Cardiac muscle cell (in vitro differentiated cells and primary cell): ENCODE measurements at regions not wholly inside any gene's neighbourhood (a gene's known extent, or its start where the extent isn't known, plus 50 kb on each side); places are given as distances from the start of the nearest gene placed in this dataset.
"Not testable (repeated sequence)": the region's sequence is repeated elsewhere in the genome, so short reads cannot be mapped to it uniquely, and the experiment has no call there.

Experiments used
- DNase-seq, 2 donors: peaks; one replicate each; pipeline versions ENCODE4 v3.0.0 to v3.0.0-alpha.2; 2010 to 2017; ENCODE audit warnings: low read depth in 1 of 2, low spot score in 1 of 2
- H3K27ac ChIP-seq: fragments of 200-600 bp; sonication (generic); 2 replicates; pipeline ENCODE4 v1.5.1; 2016
- H3K27me3 ChIP-seq: fragments of 200-600 bp; sonication (generic); 2 replicates; pipeline ENCODE4 v1.6.0; 2016; ENCODE audit warnings: control low read depth
- H3K36me3 ChIP-seq: fragments of 200-600 bp; sonication (generic); 2 replicates; pipeline ENCODE4 v1.5.1; 2016; ENCODE audit warnings: control low read depth
- H3K4me1 ChIP-seq: fragments of 200-600 bp; sonication (generic); 2 replicates; pipeline ENCODE4 v1.8.1; 2017; ENCODE audit warnings: low read depth, mild to moderate bottlenecking, mixed run types
- H3K4me3 ChIP-seq: fragments of 200-600 bp; sonication (generic); 2 replicates; pipeline ENCODE4 v1.5.1; 2016; ENCODE audit warnings: mild to moderate bottlenecking
- H3K9me3 ChIP-seq: fragments of 200-600 bp; sonication (generic); 2 replicates; pipeline ENCODE4 v1.5.1; 2017; ENCODE audit warnings: low read depth, mild to moderate bottlenecking, control low read depth
- CTCF ChIP-seq: IDR thresholded peaks from 2 replicates; pipeline ENCODE4 v1.5.1; 2012; ENCODE audit warnings: low read depth, mild to moderate bottlenecking, low read length

GRCh38 chr7:102721-103120 is 89.7 kb upstream of the FAM20C start:
- no peak for DNase-seq
- Histone ChIP-seq H3K36me3 (no peaks in the 10 kb centered on the region), H3K4me1 (no peaks in the 10 kb centered on the region), H3K27ac (no peak overlapping the region), H3K9me3 (no peaks in the 10 kb centered on the region), H3K4me3 (no peak overlapping the region), H3K27me3 (no peaks in the 10 kb centered on the region)
- TF ChIP-seq CTCF, result no peak

GRCh38 chr7:103981-104380 is 88.4 kb upstream of the FAM20C start:
- H3K27ac ChIP-seq, H3K36me3 ChIP-seq, H3K9me3 ChIP-seq, H3K4me1 ChIP-seq, H3K4me3 ChIP-seq, DNase-seq, H3K27me3 ChIP-seq: not testable (repeated sequence)

DNA sequence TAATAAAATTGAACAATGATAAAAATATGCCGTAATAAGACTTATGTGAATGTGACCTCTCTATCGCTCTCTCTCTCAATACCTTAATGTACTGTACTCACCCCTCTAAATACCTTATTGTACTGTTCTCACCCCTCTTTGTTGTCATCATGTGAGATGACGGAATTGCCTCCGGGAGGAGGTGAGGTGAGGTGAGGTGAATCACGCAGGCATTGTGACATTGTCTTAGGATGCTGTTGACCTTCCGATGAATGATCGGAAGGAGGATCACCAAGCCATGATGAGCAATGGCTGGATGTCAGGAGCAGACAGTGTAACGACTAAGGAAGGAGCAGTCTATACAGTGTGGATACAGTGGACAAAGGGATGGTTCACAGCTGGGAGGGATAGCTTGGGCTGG is 87.4 kb upstream of the FAM20C start:
- no peak for DNase-seq
- no peak overlapping the region for H3K27ac ChIP-seq
- H3K4me1 ChIP-seq, result no peaks in the 10 kb centered on the region
- H3K27me3 ChIP-seq, result no peaks in the 10 kb centered on the region
- no peaks in the 10 kb centered on the region for H3K36me3 ChIP-seq
- TF ChIP-seq CTCF, result no peak
- H3K9me3 ChIP-seq, result no peaks in the 10 kb centered on the region
- H3K4me3 ChIP-seq, result no peak overlapping the region

- no peaks in the 10 kb centered on the region for H3K36me3 ChIP-seq
- no peaks in the 10 kb centered on the region for H3K27me3 ChIP-seq
- no peak for TF ChIP-seq CTCF
- no peaks in the 10 kb centered on the region for H3K4me1 ChIP-seq
- no peak overlapping the region for H3K4me3 ChIP-seq
- H3K9me3 ChIP-seq, result no peaks in the 10 kb centered on the region
- no peak for DNase-seq
- H3K27ac ChIP-seq, result no peak overlapping the region
These were observed 86.0 kb upstream of the FAM20C start for GRCh38 chr7:106356-106755.

DNA sequence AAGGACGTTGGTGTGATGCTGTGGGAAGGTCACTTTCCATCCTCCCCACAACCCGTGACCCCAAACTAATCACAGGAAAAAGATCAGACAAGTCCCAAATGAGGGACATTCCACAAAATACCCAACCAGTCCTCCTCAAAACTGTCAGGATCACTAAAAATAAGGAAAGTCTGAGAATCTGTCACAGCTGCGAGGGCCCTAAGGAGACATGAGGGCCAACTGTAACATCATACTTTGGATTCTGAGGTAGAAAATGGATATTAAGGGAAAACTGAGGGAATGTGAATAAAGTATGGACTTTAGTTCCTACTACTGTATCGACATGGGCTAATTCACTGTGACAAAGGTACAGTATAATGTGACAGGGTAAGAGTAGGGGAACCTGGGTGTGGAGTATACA is 85.1 kb upstream of the FAM20C start:
- Histone ChIP-seq H3K27ac (no peak overlapping the region), H3K27me3 (no peaks in the 10 kb centered on the region), H3K9me3 (no peaks in the 10 kb centered on the region), H3K4me1 (no peaks in the 10 kb centered on the region), H3K36me3 (no peaks in the 10 kb centered on the region), H3K4me3 (no peak overlapping the region)
- TF ChIP-seq CTCF, result no peak
- no peak for DNase-seq

DNA sequence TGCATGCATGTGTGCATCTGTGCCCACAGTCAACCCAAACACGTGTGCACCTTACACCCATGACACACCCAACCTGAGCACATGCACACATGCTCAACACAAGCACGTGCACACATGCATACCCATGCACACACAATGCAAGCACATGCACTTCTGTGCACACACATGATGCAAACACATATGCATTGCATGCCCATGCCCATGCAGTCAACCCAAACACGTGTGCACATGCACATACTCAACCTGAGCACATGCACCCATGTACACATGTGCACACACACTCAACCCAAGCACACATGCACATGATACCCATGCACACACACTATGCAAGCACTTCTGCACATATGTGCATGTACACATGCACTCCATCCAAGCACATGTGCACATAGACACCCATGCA is 84.5 kb upstream of the FAM20C start:
- TF ChIP-seq CTCF, result no peak
- H3K27me3 ChIP-seq, result no peaks in the 10 kb centered on the region
- DNase-seq, result no peak

More for the DNA sequence above, 84.5 kb upstream of the FAM20C start:
- Histone ChIP-seq H3K27ac (no peak overlapping the region), H3K4me1 (no peaks in the 10 kb centered on the region), H3K4me3 (no peak overlapping the region), H3K36me3 (no peaks in the 10 kb centered on the region), H3K9me3 (no peaks in the 10 kb centered on the region)
